ENCODE measurements at regions not wholly inside any gene's neighbourhood (a gene's known extent, or its start where the extent isn't known, plus 50 kb on each side); places are given as distances from the start of the nearest gene placed in this dataset.

GRCh38 chr13:31044364-31045285 lies 112.2 kb downstream of the TEX26 start:
- DNase-seq (ENCODE audit: low read depth): peak; percentile 89
- TF ChIP-seq, protein P1, sequence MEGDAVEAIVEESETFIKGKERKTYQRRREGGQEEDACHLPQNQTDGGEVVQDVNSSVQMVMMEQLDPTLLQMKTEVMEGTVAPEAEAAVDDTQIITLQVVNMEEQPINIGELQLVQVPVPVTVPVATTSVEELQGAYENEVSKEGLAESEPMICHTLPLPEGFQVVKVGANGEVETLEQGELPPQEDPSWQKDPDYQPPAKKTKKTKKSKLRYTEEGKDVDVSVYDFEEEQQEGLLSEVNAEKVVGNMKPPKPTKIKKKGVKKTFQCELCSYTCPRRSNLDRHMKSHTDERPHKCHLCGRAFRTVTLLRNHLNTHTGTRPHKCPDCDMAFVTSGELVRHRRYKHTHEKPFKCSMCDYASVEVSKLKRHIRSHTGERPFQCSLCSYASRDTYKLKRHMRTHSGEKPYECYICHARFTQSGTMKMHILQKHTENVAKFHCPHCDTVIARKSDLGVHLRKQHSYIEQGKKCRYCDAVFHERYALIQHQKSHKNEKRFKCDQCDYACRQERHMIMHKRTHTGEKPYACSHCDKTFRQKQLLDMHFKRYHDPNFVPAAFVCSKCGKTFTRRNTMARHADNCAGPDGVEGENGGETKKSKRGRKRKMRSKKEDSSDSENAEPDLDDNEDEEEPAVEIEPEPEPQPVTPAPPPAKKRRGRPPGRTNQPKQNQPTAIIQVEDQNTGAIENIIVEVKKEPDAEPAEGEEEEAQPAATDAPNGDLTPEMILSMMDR (IDR thresholded peaks at IDR 0.05; ENCODE audit: insufficient read depth, low read depth, low read length, missing control alignments): peak; percentile 98
- no peak overlapping the region for H3K4me3 ChIP-seq (ENCODE audit: low read depth, low read length)

GRCh38 chr13:31043957-31044356 lies 111.5 kb downstream of the TEX26 start:
- TF ChIP-seq, protein P1 (IDR thresholded peaks at IDR 0.05; ENCODE audit: insufficient read depth, low read depth, low read length, missing control alignments): peak; percentile 21
- H3K4me3 ChIP-seq (ENCODE audit: low read depth, low read length): no peak overlapping the region
- DNase-seq (ENCODE audit: low read depth): no peak

DNA sequence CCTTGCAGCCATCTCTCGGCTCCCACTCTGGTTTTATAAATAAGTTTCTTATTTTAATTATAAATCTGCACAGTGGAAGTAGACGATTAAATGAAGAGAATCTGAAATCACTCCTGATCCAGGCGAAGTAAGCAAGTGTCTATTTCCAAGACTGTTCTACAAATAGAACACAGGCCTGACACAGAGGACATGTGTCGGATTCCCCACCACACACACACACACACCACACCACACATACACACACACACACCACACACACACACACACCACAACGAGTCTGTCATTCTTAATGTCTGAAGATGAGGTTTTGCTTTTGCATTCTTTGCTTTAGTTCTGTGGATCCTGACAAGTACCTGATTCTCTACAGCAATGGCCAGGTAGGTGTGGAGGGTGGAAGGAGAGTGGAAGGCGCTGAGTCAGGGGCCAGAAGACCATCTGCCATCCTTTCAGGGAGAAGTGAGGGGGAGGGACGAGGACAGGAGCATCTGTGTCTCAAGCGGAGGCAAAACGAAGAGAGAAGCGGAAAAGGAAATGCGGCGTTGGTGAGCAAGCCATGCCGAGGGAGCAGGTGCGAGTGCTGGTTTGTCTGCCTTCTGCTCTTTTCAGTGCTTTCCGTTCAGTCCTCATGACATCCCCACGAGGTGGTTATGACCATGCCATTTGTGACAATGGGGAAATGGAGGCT lies 110.2 kb downstream of the TEX26 start:
- H3K4me3 ChIP-seq (ENCODE audit: low read depth, low read length): no peak overlapping the region
- no peak for DNase-seq (ENCODE audit: low read depth)
- TF ChIP-seq, protein P1 (IDR thresholded peaks at IDR 0.05; ENCODE audit: insufficient read depth, low read depth, low read length, missing control alignments): no peak

GRCh38 chr13:31042049-31042448 lies 109.6 kb downstream of the TEX26 start:
- H3K4me3 ChIP-seq (ENCODE audit: low read depth, low read length): no peak overlapping the region
- no peak for DNase-seq (ENCODE audit: low read depth)
- TF ChIP-seq, protein P1 (IDR thresholded peaks at IDR 0.05; ENCODE audit: insufficient read depth, low read depth, low read length, missing control alignments): no peak

GRCh38 chr13:31038834-31039552 lies 106.5 kb downstream of the TEX26 start:
- H3K4me3 ChIP-seq (ENCODE audit: low read depth, low read length): no peak overlapping the region
- DNase-seq (ENCODE audit: low read depth): peak; percentile 87
- TF ChIP-seq, protein P1 (IDR thresholded peaks at IDR 0.05; ENCODE audit: insufficient read depth, low read depth, low read length, missing control alignments): no peak

- no peak for DNase-seq (ENCODE audit: low read depth)
- TF ChIP-seq, protein P1 (IDR thresholded peaks at IDR 0.05; ENCODE audit: insufficient read depth, low read depth, low read length, missing control alignments): no peak
Observed at GRCh38 chr13:31037874-31038500, 105.5 kb downstream of the TEX26 start.

More at GRCh38 chr13:31037874-31038500, 105.5 kb downstream of the TEX26 start:
- H3K4me3 ChIP-seq (ENCODE audit: low read depth, low read length): no peak overlapping the region

Measured in GM12865 (cell line).